Lung microvascular endothelial cell (primary cell): ENCODE measurements at regions not wholly inside any gene's neighbourhood (a gene's known extent, or its start where the extent isn't known, plus 50 kb on each side); places are given as distances from the start of the nearest gene placed in this dataset.

Experiments used
- DNase-seq, 2 donors: peaks; one replicate each; pipeline versions ENCODE4 v3.0.0 to v3.0.0-alpha.2; 2010; ENCODE audit warnings: low read depth in 2 of 2

GRCh38 chr1:5716126-5716525 lies 276.1 kb downstream of the NPHP4 start:
- DNase-seq: no peak

- DNase-seq: no peak
Observed at GRCh38 chr1:5713101-5714010, 278.9 kb downstream of the NPHP4 start.

- no peak for DNase-seq
Observed at GRCh38 chr1:5711956-5712645, 280.1 kb downstream of the NPHP4 start.

- DNase-seq: no peak
Observed at GRCh38 chr1:5711079-5711478, 281.1 kb downstream of the NPHP4 start.

- DNase-seq: no peak
Observed at GRCh38 chr1:5709976-5710375, 282.2 kb downstream of the NPHP4 start.

- no peak for DNase-seq
Observed at GRCh38 chr1:5709461-5709975, 282.7 kb downstream of the NPHP4 start.

- no peak for DNase-seq
Observed at GRCh38 chr1:5708346-5709245, 283.6 kb downstream of the NPHP4 start.

GRCh38 chr1:5707566-5708345 lies 284.5 kb downstream of the NPHP4 start:
- DNase-seq: no peak

GRCh38 chr1:5706239-5706638 lies 286.0 kb downstream of the NPHP4 start:
- no peak for DNase-seq

- no peak for DNase-seq
Observed at GRCh38 chr1:5705751-5706150, 286.5 kb downstream of the NPHP4 start.

- no peak for DNase-seq
Observed at GRCh38 chr1:5704561-5705514, 287.4 kb downstream of the NPHP4 start.

- DNase-seq: no peak
Observed at GRCh38 chr1:5701642-5702041, 290.6 kb downstream of the NPHP4 start.

- DNase-seq: no peak
Observed at GRCh38 chr1:5693568-5693967, 298.7 kb downstream of the NPHP4 start.

- DNase-seq: no peak
Observed at GRCh38 chr1:5692664-5693063, 299.6 kb downstream of the NPHP4 start.

GRCh38 chr1:5691795-5692509 lies 300.3 kb downstream of the NPHP4 start:
- DNase-seq: no peak

GRCh38 chr1:5690898-5691297 lies 301.3 kb downstream of the NPHP4 start:
- DNase-seq: no peak

- no peak for DNase-seq
Observed at GRCh38 chr1:5690291-5690690, 301.9 kb downstream of the NPHP4 start.

- no peak for DNase-seq
Observed at GRCh38 chr1:5688081-5689077, 303.8 kb downstream of the NPHP4 start.
